Fibroblast of villous mesenchyme (primary cell): ENCODE measurements at regions not wholly inside any gene's neighbourhood (a gene's known extent, or its start where the extent isn't known, plus 50 kb on each side); places are given as distances from the start of the nearest gene placed in this dataset.

Source experiments
- DNase-seq: peaks from one replicate; pipeline ENCODE4 v3.0.0-alpha.2; 2010; ENCODE audit warnings: low read depth
- H3K4me3 ChIP-seq: 2 replicates; pipeline ENCODE4 v1.5.1; 2011; ENCODE audit warnings: low read depth, mild to moderate bottlenecking, low read length
- CTCF ChIP-seq: IDR thresholded peaks from 2 replicates; pipeline ENCODE4 v1.5.1; 2012; ENCODE audit warnings: low read depth, mild to moderate bottlenecking, low read length; ENCODE audit not compliant: insufficient read depth

- no peak for DNase-seq
- no peak overlapping the region for H3K4me3 ChIP-seq
- TF ChIP-seq CTCF: no peak
Observed at GRCh38 chr21:28492127-28492526, 500.6 kb downstream of the LTN1 start.

GRCh38 chr21:28489821-28490350, 502.8 kb downstream of the LTN1 start:
- DNase-seq: no peak
- TF ChIP-seq CTCF: no peak
- no peak overlapping the region for H3K4me3 ChIP-seq

GRCh38 chr21:28489162-28489561, 503.5 kb downstream of the LTN1 start:
- no peak overlapping the region for H3K4me3 ChIP-seq
- DNase-seq: no peak
- TF ChIP-seq CTCF: no peak

GRCh38 chr21:28487455-28488070, 505.1 kb downstream of the LTN1 start:
- no peak for DNase-seq

GRCh38 chr21:28485301-28486022, 507.2 kb downstream of the LTN1 start:
- H3K4me3 ChIP-seq: no peak overlapping the region
- DNase-seq: no peak
- TF ChIP-seq CTCF: no peak

More at GRCh38 chr21:28487455-28488070, 505.1 kb downstream of the LTN1 start:
- no peak for TF ChIP-seq CTCF
- no peak overlapping the region for H3K4me3 ChIP-seq

- DNase-seq: no peak
- TF ChIP-seq CTCF: no peak
- no peak overlapping the region for H3K4me3 ChIP-seq
Observed at GRCh38 chr21:28483301-28484035, 509.2 kb downstream of the LTN1 start.
